Keratinocyte (primary cell): ENCODE measurements at regions not wholly inside any gene's neighbourhood (a gene's known extent, or its start where the extent isn't known, plus 50 kb on each side); places are given as distances from the start of the nearest gene placed in this dataset.

Experiments
- DNase-seq: peaks from one replicate; pipeline ENCODE4 v3.0.0-alpha.2; 2011; ENCODE audit warnings: low read depth, missing footprints, low spot score
- FAIRE-seq: peaks from 2 replicates; lab custom pipeline; 2011; peaks lifted over from hg19 to GRCh38; lab: Jason Lieb, UNC
- H2AFZ ChIP-seq: 2 replicates; pipeline ENCODE4 v1.6.0; 2012; ENCODE audit warnings: low read length, control low read depth, inconsistent platforms; ENCODE audit not compliant: control insufficient read depth
- H3K27ac ChIP-seq: 2 replicates; pipeline ENCODE4 v1.5.1; 2011; ENCODE audit warnings: low read length; ENCODE audit not compliant: control insufficient read depth, insufficient read depth
- H3K27me3 ChIP-seq: 3 replicates; pipeline ENCODE4 v1.6.0; 2011; ENCODE audit warnings: low read length; ENCODE audit not compliant: control insufficient read depth, insufficient read depth; ENCODE audit errors: extremely low read depth
- H3K36me3 ChIP-seq, 2 experiments: 2 replicates in 1 of 2; 3 replicates in 1 of 2; pipeline ENCODE4 v1.5.1; 2011; ENCODE audit warnings: low read length in 2 of 2, mild to moderate bottlenecking in 1 of 2; ENCODE audit not compliant: control insufficient read depth in 2 of 2, insufficient read depth in 2 of 2; ENCODE audit errors: extremely low read depth in 1 of 2
- H3K4me1 ChIP-seq: 3 replicates; pipeline ENCODE4 v1.5.1; 2011; ENCODE audit warnings: low read length; ENCODE audit not compliant: control insufficient read depth, insufficient read depth; ENCODE audit errors: extremely low read depth
- H3K4me2 ChIP-seq: 3 replicates; pipeline ENCODE4 v1.6.0; 2011; ENCODE audit warnings: low read depth, low read length; ENCODE audit not compliant: control insufficient read depth, insufficient read depth; ENCODE audit errors: extremely low read depth
- H3K4me3 ChIP-seq, 3 experiments: fragments of 200-600 bp in 1 of 3; sonication (generic) in 1 of 3; 2 replicates in 2 of 3; 3 replicates in 1 of 3; pipeline ENCODE4 v1.5.1; 2011 to 2016; ENCODE audit warnings: low read length in 3 of 3, mild to moderate bottlenecking in 3 of 3, control low read depth in 2 of 3, inconsistent platforms in 1 of 3, low read depth in 1 of 3, mixed read lengths in 1 of 3, mixed run types in 1 of 3, moderate library complexity in 1 of 3; ENCODE audit not compliant: control insufficient read depth in 2 of 3, insufficient read depth in 2 of 3; ENCODE audit errors: extremely low read depth in 1 of 3
- H3K79me2 ChIP-seq: 2 replicates; pipeline ENCODE4 v1.6.0; 2012; ENCODE audit warnings: low read length; ENCODE audit not compliant: control insufficient read depth, insufficient read depth
- H3K9ac ChIP-seq: 3 replicates; pipeline ENCODE4 v1.6.0; 2011; ENCODE audit warnings: low read length; ENCODE audit not compliant: control insufficient read depth, insufficient read depth; ENCODE audit errors: extremely low read depth
- H3K9me1 ChIP-seq: 3 replicates; pipeline ENCODE4 v1.6.0; 2011; ENCODE audit warnings: low read length; ENCODE audit not compliant: control insufficient read depth, insufficient read depth; ENCODE audit errors: extremely low read depth
- H3K9me3 ChIP-seq: 2 replicates; pipeline ENCODE4 v1.5.1; 2012; ENCODE audit warnings: low read depth, low read length; ENCODE audit not compliant: control insufficient read depth
- H4K20me1 ChIP-seq: 3 replicates; pipeline ENCODE4 v1.6.0; 2011; ENCODE audit warnings: low read length; ENCODE audit not compliant: control insufficient read depth, insufficient read depth; ENCODE audit errors: extremely low read depth
- EZH2 ChIP-seq: IDR thresholded peaks from one replicate; pipeline ENCODE4 v1.6.1; 2012; ENCODE audit warnings: inconsistent platforms, mild to moderate bottlenecking, low read length, moderate library complexity
- dilution Hi-C: fragments of 300-500 bp; cut with MboI; formaldehyde crosslinking; loops from one replicate; pipeline ENCODE4 v1.7.0; 2020; ENCODE audit warnings: low sequenced_read_pairs; ENCODE audit not compliant: extremely low pct_ligation_motif_present
- TF ChIP-seq, protein P1 (sequence below), 3 experiments: IDR thresholded peaks in 1 of 3; conservative IDR thresholded peaks in 1 of 3; optimal IDR thresholded peaks in 1 of 3; 2 replicates in 2 of 3; 3 replicates in 1 of 3; pipeline versions ENCODE3 to v1.5.1; 2011; ENCODE audit warnings: low read length in 3 of 3, mild to moderate bottlenecking in 3 of 3, moderate library complexity in 2 of 3, control low read depth in 1 of 3, inconsistent platforms in 1 of 3; ENCODE audit not compliant: insufficient read depth in 2 of 3; ENCODE audit errors: extremely low read depth in 1 of 3

DNA sequence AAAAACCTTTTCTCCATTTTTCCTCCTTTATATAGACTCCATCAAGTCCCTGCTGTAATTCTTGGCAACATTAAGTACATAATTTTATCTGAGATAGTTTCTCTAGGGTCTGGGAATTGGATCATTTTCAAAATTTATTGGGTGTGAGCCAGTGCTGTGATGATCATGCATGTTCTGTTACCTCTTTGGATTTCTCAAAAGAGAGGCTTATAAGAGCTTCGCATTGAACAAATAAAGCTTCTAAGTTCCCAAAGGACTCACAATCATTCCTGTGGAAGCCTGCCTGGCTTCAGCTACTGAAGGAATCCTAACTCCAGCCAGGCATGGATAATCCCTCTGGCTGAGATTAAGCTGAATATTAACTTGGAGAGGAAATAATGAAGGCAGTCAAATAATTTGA, 208.5 kb downstream of the RAB38 start:
- H3K4me2 ChIP-seq, result no peak overlapping the region
- H4K20me1 ChIP-seq, result no peaks in the 10 kb centered on the region
- H2AFZ ChIP-seq, result no peak overlapping the region
- dilution Hi-C loops, result no loop called here
- no peaks in the 10 kb centered on the region for H3K79me2 ChIP-seq
- TF ChIP-seq EZH2, result no peak
- TF ChIP-seq, protein P1, sequence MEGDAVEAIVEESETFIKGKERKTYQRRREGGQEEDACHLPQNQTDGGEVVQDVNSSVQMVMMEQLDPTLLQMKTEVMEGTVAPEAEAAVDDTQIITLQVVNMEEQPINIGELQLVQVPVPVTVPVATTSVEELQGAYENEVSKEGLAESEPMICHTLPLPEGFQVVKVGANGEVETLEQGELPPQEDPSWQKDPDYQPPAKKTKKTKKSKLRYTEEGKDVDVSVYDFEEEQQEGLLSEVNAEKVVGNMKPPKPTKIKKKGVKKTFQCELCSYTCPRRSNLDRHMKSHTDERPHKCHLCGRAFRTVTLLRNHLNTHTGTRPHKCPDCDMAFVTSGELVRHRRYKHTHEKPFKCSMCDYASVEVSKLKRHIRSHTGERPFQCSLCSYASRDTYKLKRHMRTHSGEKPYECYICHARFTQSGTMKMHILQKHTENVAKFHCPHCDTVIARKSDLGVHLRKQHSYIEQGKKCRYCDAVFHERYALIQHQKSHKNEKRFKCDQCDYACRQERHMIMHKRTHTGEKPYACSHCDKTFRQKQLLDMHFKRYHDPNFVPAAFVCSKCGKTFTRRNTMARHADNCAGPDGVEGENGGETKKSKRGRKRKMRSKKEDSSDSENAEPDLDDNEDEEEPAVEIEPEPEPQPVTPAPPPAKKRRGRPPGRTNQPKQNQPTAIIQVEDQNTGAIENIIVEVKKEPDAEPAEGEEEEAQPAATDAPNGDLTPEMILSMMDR (optimal IDR thresholded peaks at IDR 0.05 in 1 of 3, IDR thresholded peaks at IDR 0.05 in 1 of 3, conservative IDR thresholded peaks at IDR 0.05 in 1 of 3; ENCODE audit: extremely low read depth in 1 of 3, insufficient read depth in 2 of 3, low read length in 3 of 3), result no peak
- no peak overlapping the region for H3K9ac ChIP-seq
- FAIRE-seq (no peak), DNase-seq (no peak)
- no peaks in the 10 kb centered on the region for H3K9me1 ChIP-seq
- no peaks in the 10 kb centered on the region for H3K27me3 ChIP-seq
- no peak overlapping the region for H3K27ac ChIP-seq
- H3K4me1 ChIP-seq, result no peaks in the 10 kb centered on the region
- H3K4me3 ChIP-seq, result no peak overlapping the region
- no peaks in the 10 kb centered on the region for H3K9me3 ChIP-seq
- no peaks in the 10 kb centered on the region for H3K36me3 ChIP-seq

DNA sequence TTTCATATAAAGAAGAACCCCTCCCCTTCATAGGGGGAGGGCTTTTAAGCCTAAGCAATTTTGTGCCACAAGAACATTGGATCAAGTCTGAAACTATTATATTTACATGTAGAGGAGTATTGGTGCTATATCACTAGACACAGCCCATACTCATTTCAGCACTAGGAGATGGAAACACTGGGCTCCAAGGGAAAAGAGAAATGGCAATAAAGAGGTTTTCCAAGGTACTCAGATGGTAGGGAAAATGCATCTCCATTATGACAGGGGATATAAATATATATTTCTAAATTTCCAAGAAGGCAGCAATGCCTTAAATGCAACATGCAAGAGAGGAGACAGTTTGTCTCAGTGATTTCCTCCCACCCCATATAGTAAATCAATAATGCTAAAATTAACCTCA, 209.0 kb downstream of the RAB38 start:
- no peak for FAIRE-seq
- Histone ChIP-seq H3K4me1 (no peaks in the 10 kb centered on the region), H3K79me2 (no peaks in the 10 kb centered on the region), H2AFZ (no peak overlapping the region), H3K27me3 (no peaks in the 10 kb centered on the region), H3K36me3 (no peaks in the 10 kb centered on the region), H3K9ac (no peak overlapping the region), H3K4me3 (no peak overlapping the region), H3K9me3 (no peaks in the 10 kb centered on the region), H3K9me1 (no peaks in the 10 kb centered on the region), H3K27ac (no peak overlapping the region), H4K20me1 (no peaks in the 10 kb centered on the region), H3K4me2 (no peak overlapping the region)
- dilution Hi-C loops, result no loop called here
- TF ChIP-seq, protein P1 (optimal IDR thresholded peaks at IDR 0.05 in 1 of 3, IDR thresholded peaks at IDR 0.05 in 1 of 3, conservative IDR thresholded peaks at IDR 0.05 in 1 of 3; ENCODE audit: extremely low read depth in 1 of 3, insufficient read depth in 2 of 3, low read length in 3 of 3), result no peak
- TF ChIP-seq EZH2, result no peak
- no peak for DNase-seq
